HEK293 (cell line): ENCODE measurements at regions not wholly inside any gene's neighbourhood (a gene's known extent, or its start where the extent isn't known, plus 50 kb on each side); places are given as distances from the start of the nearest gene placed in this dataset.

Experiments used
- BCL11A ChIP-seq: fragments of 450-650 bp; formaldehyde crosslinking; IDR thresholded peaks from 2 replicates; pipeline ENCODE4 v1.5.1; 2016; ENCODE audit warnings: low read depth, missing biosample characterization, missing genetic modification characterization
- GLIS1 ChIP-seq: fragments of 450-650 bp; formaldehyde crosslinking; IDR thresholded peaks from 2 replicates; pipeline ENCODE4 v1.5.1; 2016; ENCODE audit warnings: missing biosample characterization, missing genetic modification characterization
- ZIC2 ChIP-seq: fragments of 450-650 bp; formaldehyde crosslinking; IDR thresholded peaks from 2 replicates; pipeline ENCODE4 v1.5.1; 2016; ENCODE audit warnings: missing biosample characterization, missing genetic modification characterization
- ZNF341 ChIP-seq: fragments of 450-650 bp; formaldehyde crosslinking; IDR thresholded peaks from 2 replicates; pipeline ENCODE4; 2016; ENCODE audit warnings: low read depth, missing biosample characterization, missing genetic modification characterization
- ZNF677 ChIP-seq: fragments of 450-650 bp; IDR thresholded peaks from 2 replicates; pipeline ENCODE4 v1.5.0; 2018; ENCODE audit warnings: missing biosample characterization, mild to moderate bottlenecking, missing genetic modification characterization, moderate library complexity
- TF ChIP-seq, protein P1 (sequence below): fragments of 450-650 bp; formaldehyde crosslinking; IDR thresholded peaks from 2 replicates; pipeline ENCODE4 v1.5.1; 2016; ENCODE audit warnings: missing biosample characterization, missing genetic modification characterization
- TF ChIP-seq, protein P2 (sequence below): sonication (generic); formaldehyde crosslinking; IDR thresholded peaks from 2 replicates; pipeline ENCODE4 v1.8.1; 2022; ENCODE audit warnings: mild to moderate bottlenecking, moderate library complexity, missing genetic modification reagents

DNA sequence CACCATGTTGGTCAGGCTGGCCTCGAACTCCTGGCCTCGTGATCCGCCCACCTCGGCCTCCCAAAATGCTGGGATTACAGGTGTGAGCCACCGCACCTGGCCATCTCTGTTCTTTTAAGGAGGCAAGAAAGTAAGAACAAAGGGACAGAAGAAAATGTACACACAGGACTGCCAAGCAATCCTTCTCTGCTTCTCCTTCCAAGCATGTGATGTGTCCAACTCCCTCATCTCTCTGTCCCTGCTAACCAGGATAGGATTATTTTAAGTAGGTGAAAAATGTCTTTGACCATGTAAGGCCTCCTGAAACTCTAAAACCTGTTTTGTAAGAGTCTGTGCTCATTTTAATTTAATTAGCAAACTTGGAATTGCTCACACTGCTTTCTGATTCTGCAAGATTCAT is 89.3 kb upstream of the ATL2 start:
- TF ChIP-seq, protein P1, sequence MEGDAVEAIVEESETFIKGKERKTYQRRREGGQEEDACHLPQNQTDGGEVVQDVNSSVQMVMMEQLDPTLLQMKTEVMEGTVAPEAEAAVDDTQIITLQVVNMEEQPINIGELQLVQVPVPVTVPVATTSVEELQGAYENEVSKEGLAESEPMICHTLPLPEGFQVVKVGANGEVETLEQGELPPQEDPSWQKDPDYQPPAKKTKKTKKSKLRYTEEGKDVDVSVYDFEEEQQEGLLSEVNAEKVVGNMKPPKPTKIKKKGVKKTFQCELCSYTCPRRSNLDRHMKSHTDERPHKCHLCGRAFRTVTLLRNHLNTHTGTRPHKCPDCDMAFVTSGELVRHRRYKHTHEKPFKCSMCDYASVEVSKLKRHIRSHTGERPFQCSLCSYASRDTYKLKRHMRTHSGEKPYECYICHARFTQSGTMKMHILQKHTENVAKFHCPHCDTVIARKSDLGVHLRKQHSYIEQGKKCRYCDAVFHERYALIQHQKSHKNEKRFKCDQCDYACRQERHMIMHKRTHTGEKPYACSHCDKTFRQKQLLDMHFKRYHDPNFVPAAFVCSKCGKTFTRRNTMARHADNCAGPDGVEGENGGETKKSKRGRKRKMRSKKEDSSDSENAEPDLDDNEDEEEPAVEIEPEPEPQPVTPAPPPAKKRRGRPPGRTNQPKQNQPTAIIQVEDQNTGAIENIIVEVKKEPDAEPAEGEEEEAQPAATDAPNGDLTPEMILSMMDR (tag by site-specific recombination) = no peak
- TF ChIP-seq ZNF341 (tag by site-specific recombination) (no peak), ZIC2 (tag by site-specific recombination) (no peak), GLIS1 (tag by site-specific recombination) (no peak), BCL11A (tag by site-specific recombination) (no peak), ZNF677 (tag by site-specific recombination) (no peak)
- TF ChIP-seq, protein P2, sequence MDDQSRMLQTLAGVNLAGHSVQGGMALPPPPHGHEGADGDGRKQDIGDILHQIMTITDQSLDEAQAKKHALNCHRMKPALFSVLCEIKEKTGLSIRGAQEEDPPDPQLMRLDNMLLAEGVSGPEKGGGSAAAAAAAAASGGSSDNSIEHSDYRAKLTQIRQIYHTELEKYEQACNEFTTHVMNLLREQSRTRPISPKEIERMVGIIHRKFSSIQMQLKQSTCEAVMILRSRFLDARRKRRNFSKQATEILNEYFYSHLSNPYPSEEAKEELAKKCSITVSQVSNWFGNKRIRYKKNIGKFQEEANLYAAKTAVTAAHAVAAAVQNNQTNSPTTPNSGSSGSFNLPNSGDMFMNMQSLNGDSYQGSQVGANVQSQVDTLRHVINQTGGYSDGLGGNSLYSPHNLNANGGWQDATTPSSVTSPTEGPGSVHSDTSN (CRISPR knock-in tag) = no peak
